Skeletal muscle satellite cell (primary cell): ENCODE measurements at regions not wholly inside any gene's neighbourhood (a gene's known extent, or its start where the extent isn't known, plus 50 kb on each side); places are given as distances from the start of the nearest gene placed in this dataset.

Experiments
- H3K27me3 ChIP-seq: 2 replicates; pipeline ENCODE4 v1.7.0; 2013; ENCODE audit warnings: low read length; ENCODE audit not compliant: control insufficient read depth, insufficient read depth
- H3K36me3 ChIP-seq: 2 replicates; pipeline ENCODE4 v1.7.0; 2013; ENCODE audit warnings: mild to moderate bottlenecking, control low read depth, low read length; ENCODE audit not compliant: insufficient read depth
- H3K4me1 ChIP-seq: 2 replicates; pipeline ENCODE4 v1.7.0; 2013; ENCODE audit warnings: low read length; ENCODE audit not compliant: control insufficient read depth, insufficient read depth
- H3K4me2 ChIP-seq: 2 replicates; pipeline ENCODE4 v1.7.0; 2013; ENCODE audit warnings: mild to moderate bottlenecking, low read length
- H3K4me3 ChIP-seq: 2 replicates; pipeline ENCODE4 v1.7.0; 2013; ENCODE audit warnings: low read length
- H3K9ac ChIP-seq: 2 replicates; pipeline ENCODE4 v1.7.0; 2013; ENCODE audit warnings: mild to moderate bottlenecking, low read depth, low read length, moderate library complexity
- H3K9me3 ChIP-seq: replicated peaks from 2 replicates; pipeline ENCODE4 v1.7.0; 2013; ENCODE audit warnings: mild to moderate bottlenecking, control low read depth, low read length

DNA sequence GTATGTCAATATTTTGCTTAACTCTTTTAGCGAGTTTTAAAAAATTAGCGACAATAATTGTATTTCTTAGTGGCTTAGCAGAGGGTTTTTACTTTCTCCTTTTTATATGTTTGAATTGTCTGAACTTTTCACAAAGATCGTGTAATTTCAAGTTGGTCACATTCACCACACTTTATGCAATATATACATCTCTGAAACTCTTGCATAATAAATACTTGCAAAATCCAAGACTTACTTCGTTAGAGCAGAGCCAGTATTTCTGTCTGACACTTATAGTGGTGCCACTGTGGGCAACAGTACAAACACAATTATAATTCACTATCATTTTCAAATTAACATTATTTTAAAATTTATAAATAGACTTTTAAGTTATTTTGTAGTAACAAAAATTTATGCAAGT, 62.0 kb downstream of the SUCNR1 start:
- H3K9ac ChIP-seq = no peak overlapping the region
- no peaks in the 10 kb centered on the region for H3K9me3 ChIP-seq
- H3K4me3 ChIP-seq = no peak overlapping the region
- peaks cover 28% of the 10 kb centered on the region for H3K4me1 ChIP-seq
- no peaks in the 10 kb centered on the region for H3K27me3 ChIP-seq
- H3K4me2 ChIP-seq = no peak overlapping the region
- no peaks in the 10 kb centered on the region for H3K36me3 ChIP-seq

DNA sequence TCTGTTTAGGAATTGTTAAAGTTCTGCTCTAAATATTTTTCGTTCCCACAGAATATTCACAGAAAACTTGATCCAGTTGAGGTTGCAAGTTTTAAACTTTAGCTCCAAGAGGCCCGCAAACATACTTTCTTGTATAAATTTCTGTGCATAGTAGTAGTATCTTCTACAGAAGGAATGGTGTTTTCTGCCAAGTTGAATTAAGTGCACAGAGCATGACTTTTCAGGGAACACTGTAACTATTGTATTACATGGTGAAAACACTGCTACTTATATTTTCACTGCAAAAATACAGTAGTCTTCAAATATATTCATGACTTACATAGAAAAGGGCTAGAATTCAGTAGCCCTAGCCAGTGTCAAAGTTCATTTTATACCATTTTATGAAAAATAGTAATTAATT, 67.0 kb downstream of the SUCNR1 start:
- no peaks in the 10 kb centered on the region for H3K9me3 ChIP-seq
- no peaks in the 10 kb centered on the region for H3K4me1 ChIP-seq
- H3K4me2 ChIP-seq = no peak overlapping the region
- no peaks in the 10 kb centered on the region for H3K36me3 ChIP-seq
- no peak overlapping the region for H3K4me3 ChIP-seq
- no peak overlapping the region for H3K9ac ChIP-seq
- H3K27me3 ChIP-seq = no peaks in the 10 kb centered on the region

DNA sequence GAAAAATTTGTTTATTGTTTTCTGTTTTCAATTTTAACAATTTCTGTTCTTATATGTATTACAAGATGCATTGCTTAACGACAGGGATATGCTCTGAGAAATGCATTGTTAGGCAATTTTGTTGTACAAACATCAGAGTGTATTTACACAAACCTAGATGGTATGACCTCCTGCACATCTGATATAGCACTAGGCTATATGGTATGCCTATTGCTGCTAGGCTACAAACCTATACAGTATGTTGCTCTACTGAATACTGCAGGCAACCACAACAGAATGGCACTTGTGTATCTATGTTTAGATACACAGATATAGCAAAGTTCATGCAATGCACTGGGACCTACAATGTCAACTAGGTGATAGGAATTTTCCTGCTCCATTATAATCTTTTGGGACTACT, 70.1 kb downstream of the SUCNR1 start:
- H3K4me1 ChIP-seq = no peaks in the 10 kb centered on the region
- H3K4me3 ChIP-seq = no peak overlapping the region
- H3K27me3 ChIP-seq = no peaks in the 10 kb centered on the region
- H3K9ac ChIP-seq = no peak overlapping the region
- H3K9me3 ChIP-seq = no peaks in the 10 kb centered on the region
- H3K4me2 ChIP-seq = no peak overlapping the region
- H3K36me3 ChIP-seq = no peaks in the 10 kb centered on the region

DNA sequence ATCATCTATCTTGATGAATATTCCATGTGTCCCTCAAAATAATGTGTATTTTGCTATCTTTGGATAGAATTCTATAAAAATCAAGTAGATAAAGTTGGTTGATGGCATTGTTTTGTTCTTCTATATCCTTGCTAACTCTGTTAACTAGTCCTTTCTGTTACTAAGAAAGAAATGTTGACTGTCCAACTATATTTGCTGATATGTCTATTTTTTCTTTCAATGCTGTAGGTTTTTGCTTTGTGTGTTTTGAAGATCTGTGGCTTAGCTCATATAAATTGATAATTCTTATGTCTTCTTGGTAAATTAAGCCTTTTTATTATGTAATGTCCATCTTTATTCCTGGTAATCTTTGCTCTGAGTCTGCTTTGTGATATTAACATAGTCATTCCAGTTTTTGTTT, 70.9 kb downstream of the SUCNR1 start:
- Histone ChIP-seq H3K4me1 (no peaks in the 10 kb centered on the region), H3K27me3 (no peaks in the 10 kb centered on the region), H3K9ac (no peak overlapping the region), H3K36me3 (no peaks in the 10 kb centered on the region), H3K4me3 (no peak overlapping the region), H3K4me2 (no peak overlapping the region), H3K9me3 (no peaks in the 10 kb centered on the region)

DNA sequence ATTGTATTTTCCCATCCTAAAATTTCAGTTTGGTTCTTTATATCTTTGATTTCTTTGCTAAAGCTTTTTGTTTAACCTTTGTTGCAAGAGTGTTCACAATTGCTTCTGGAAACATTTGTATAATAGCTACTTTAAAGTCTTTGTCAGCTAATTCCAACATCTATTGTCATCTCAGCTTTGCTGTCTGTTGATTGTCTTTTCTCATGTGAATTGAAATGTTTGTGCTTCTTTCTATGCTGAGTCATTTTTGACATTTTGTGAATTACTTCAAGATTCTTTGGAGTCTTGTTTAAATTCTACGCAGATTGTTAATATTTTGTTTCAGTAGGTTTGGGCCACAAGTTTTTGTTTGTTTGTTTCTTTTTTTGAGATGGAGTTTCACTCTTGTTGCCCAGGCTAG, 73.2 kb downstream of the SUCNR1 start:
- Histone ChIP-seq H3K4me1 (no peaks in the 10 kb centered on the region), H3K4me2 (no peak overlapping the region), H3K9ac (no peak overlapping the region), H3K27me3 (no peaks in the 10 kb centered on the region), H3K9me3 (no peaks in the 10 kb centered on the region), H3K4me3 (no peak overlapping the region), H3K36me3 (no peaks in the 10 kb centered on the region)

DNA sequence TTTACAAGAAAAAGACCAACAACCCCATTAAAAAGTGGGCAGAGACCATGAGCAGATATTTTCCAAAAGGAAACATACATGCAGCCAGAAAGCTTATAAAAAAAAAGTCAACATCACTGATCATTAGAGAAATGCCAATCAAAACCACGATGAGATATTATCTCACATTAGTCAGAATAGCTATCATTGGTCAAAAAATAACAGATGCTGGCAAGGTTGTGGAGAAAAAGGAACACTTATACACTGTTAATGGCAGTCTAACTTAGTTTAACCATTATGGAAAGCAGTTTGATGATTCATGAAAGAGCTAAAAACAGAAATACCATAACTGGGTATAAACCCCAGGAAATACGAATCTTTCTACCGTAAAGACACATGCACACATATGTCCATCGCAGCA, 76.3 kb downstream of the SUCNR1 start:
- H3K4me2 ChIP-seq = no peak overlapping the region
- no peaks in the 10 kb centered on the region for H3K36me3 ChIP-seq
- H3K4me1 ChIP-seq = no peaks in the 10 kb centered on the region
- no peaks in the 10 kb centered on the region for H3K27me3 ChIP-seq
- H3K9ac ChIP-seq = no peak overlapping the region
- H3K4me3 ChIP-seq = no peak overlapping the region
- no peaks in the 10 kb centered on the region for H3K9me3 ChIP-seq

DNA sequence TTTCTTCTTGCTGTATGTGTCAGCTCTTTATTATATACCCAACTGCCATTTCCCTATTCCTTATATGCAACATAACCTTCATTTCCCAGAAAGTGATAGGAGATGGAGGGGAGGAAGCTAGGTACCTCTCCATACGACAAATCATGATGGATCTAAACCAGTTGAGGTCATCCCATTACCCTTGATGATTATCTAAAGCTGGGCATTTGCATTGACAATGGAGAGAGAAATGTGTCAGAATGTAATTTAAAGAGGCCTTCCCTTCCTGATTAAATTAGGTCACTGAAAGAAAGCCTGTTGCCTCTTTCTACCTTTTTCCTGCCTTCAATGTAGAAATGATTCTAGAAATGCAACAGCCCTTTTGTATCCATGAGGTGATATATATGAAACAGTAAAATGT, 81.9 kb downstream of the SUCNR1 start:
- Histone ChIP-seq H3K36me3 (no peaks in the 10 kb centered on the region), H3K4me2 (no peak overlapping the region), H3K4me3 (no peak overlapping the region), H3K27me3 (no peaks in the 10 kb centered on the region), H3K9ac (no peak overlapping the region), H3K4me1 (no peaks in the 10 kb centered on the region), H3K9me3 (no peaks in the 10 kb centered on the region)

DNA sequence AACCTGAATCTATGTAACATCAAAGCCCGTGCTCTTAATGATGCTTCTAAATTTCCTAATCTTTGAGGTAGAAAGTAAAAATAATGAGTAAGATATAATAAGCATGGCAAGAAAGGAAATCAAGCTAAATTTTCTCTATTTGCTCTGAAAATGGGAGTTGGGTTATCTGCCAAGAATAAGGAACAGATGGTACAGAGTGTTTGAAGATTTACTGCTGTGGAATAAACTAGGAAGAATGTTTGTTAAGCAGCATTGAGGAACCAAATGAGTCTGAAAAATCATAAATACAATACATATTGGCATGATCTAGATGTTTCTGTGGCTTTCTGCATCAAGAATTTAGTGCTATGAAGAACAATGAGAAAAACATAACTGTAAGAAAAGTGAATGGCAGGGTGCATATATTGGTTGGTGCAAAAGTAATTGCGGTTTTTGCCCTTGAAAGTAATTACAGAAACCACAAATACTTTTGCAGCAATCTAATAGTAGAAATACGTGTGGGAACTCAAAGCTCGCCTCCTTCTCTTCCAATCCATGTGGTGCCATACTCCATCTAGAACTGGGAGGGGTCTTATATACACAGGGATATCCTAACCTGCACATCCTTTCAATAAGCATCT, 87.6 kb downstream of the SUCNR1 start:
- no peak overlapping the region for H3K4me3 ChIP-seq
- no peaks in the 10 kb centered on the region for H3K27me3 ChIP-seq
- H3K36me3 ChIP-seq = no peaks in the 10 kb centered on the region
- peaks cover 14% of the 10 kb centered on the region for H3K4me1 ChIP-seq
- no peaks in the 10 kb centered on the region for H3K9me3 ChIP-seq
- H3K4me2 ChIP-seq = no peak overlapping the region
- H3K9ac ChIP-seq = no peak overlapping the region

DNA sequence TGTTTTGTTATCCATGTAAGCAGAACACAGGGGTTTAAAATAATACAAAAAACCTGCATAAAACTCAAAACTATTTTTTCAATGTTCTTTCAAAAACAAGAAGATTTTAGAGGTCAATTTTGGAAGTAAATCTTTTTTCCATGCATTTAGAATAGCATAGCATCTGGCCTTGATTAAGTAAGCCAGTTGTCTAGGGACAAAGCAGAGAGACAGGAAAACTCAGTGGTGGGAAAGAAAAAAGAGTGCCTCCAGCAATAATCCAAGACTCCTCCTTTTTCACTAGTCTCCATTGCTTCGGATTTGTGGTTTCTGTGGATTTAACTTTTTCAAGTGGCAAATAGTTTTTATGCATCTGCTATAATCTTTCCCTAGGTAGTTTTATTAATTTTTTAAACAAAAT, 88.9 kb downstream of the SUCNR1 start:
- no peaks in the 10 kb centered on the region for H3K9me3 ChIP-seq
- H3K9ac ChIP-seq = no peak overlapping the region
- H3K4me1 ChIP-seq = peaks cover 14% of the 10 kb centered on the region
- H3K4me2 ChIP-seq = no peak overlapping the region
- no peaks in the 10 kb centered on the region for H3K27me3 ChIP-seq
- no peak overlapping the region for H3K4me3 ChIP-seq
- no peaks in the 10 kb centered on the region for H3K36me3 ChIP-seq

DNA sequence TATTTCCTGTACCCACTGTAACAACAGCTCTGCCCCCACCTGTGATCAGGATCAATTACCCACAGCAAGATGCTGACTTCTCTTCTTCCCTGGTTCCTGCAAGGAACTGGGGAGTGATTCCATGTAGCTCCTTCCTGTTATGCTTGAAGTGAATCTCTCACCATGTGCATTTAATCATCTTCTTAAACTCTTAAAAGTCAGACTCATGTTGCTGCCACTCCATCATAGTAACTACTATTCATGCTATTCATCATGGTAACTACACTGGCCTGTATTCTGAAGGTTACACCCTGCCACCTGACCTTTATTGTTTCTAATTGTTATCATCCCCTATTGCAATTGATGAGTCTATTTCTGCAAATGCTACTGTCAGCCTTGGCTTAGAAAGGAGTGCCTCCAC, 89.5 kb downstream of the SUCNR1 start:
- Histone ChIP-seq H3K9me3 (no peaks in the 10 kb centered on the region), H3K27me3 (no peaks in the 10 kb centered on the region), H3K9ac (no peak overlapping the region), H3K36me3 (no peaks in the 10 kb centered on the region), H3K4me3 (no peak overlapping the region), H3K4me2 (no peak overlapping the region), H3K4me1 (peaks cover 14% of the 10 kb centered on the region)

DNA sequence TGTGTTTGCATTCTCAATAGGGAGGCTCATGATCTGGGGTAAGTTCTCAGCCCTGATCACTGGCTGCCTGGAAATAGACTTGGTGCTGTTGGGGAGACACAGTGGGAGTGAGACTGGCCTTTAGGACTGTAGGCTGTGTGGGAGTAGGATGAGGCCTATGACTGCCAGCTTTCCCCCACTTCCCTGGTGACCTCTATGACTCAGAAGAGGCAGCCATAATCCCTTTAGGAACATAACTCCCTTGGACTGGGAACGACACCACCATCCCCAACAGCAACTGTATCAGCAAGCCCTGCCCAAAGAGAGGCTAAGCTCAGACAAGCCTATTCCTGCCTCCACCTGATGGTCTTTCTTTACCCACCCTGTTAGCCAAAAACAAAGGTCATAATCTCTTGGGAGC, 91.3 kb downstream of the SUCNR1 start:
- Histone ChIP-seq H3K4me1 (peaks cover 14% of the 10 kb centered on the region), H3K36me3 (no peaks in the 10 kb centered on the region), H3K27me3 (no peaks in the 10 kb centered on the region), H3K9me3 (no peaks in the 10 kb centered on the region), H3K4me3 (no peak overlapping the region), H3K4me2 (no peak overlapping the region), H3K9ac (no peak overlapping the region)

DNA sequence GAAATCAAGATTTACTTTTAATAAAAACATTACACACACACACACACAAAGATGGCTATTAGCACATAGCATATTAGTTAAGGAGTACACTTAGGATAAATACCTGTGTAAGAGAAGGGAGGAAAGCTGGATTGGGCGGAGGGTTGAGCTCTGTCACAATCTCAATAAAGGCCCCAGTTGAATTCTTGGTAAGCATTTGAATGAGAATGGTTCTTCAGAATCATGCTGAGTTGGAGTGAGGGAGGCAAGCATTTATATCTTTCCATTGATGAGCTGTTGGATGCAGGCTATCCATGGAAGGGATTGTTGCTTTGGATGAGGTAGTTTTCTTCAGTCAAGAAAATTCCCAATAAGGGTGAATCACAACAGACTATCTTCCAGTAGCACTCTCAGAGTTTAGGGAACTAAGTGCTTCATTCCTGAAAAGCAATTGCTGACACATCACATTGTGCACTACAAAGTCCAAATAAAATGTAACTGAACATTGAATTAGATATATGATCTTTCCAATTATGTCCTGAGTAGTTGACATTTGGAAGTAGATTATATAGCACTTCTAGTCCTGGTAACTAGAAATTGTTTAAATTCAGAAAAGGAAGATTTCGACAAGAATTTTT, 95.7 kb downstream of the SUCNR1 start:
- H3K9me3 ChIP-seq = no peaks in the 10 kb centered on the region
- no peak overlapping the region for H3K4me3 ChIP-seq
- no peak overlapping the region for H3K4me2 ChIP-seq
- H3K4me1 ChIP-seq = peaks cover 21% of the 10 kb centered on the region
- H3K36me3 ChIP-seq = no peaks in the 10 kb centered on the region
- no peaks in the 10 kb centered on the region for H3K27me3 ChIP-seq
- no peak overlapping the region for H3K9ac ChIP-seq
